ENCODE measurements at regions not wholly inside any gene's neighbourhood (a gene's known extent, or its start where the extent isn't known, plus 50 kb on each side); places are given as distances from the start of the nearest gene placed in this dataset.

GRCh38 chr7:50226145-50226544, 78.4 kb upstream of the IKZF1 start:
- CTCF ChIA-PET: interaction anchor here (0.6 kb wide), 1 partner anchor 182 kb away, joined by 4 read pairs; no protein-coding TSS in a partner anchor
- DNase-seq (ENCODE audit: low spot score): no peak
- no peak for TF ChIP-seq CTCF (conservative IDR thresholded peaks at IDR 0.05; ENCODE audit: low read depth)
- no peak overlapping the region for H3K27ac ChIP-seq
- POLR2A ChIA-PET (ENCODE audit: low non-redundant PET): no interaction called here

- no peak for TF ChIP-seq CTCF (conservative IDR thresholded peaks at IDR 0.05; ENCODE audit: low read depth)
- no peak overlapping the region for H3K27ac ChIP-seq
- CTCF ChIA-PET: no interaction called here
- POLR2A ChIA-PET (ENCODE audit: low non-redundant PET): no interaction called here
- no peak for DNase-seq (ENCODE audit: low spot score)
Observed at GRCh38 chr7:50221433-50221832, 83.1 kb upstream of the IKZF1 start.

- ChIA-PET CTCF (no interaction called here), POLR2A (ENCODE audit: low non-redundant PET) (no interaction called here)
- DNase-seq (ENCODE audit: low spot score): no peak
- TF ChIP-seq CTCF (conservative IDR thresholded peaks at IDR 0.05; ENCODE audit: low read depth): no peak
- H3K27ac ChIP-seq: no peak overlapping the region
Observed at GRCh38 chr7:50221028-50221427, 83.5 kb upstream of the IKZF1 start.

GRCh38 chr7:50220273-50220672, 84.2 kb upstream of the IKZF1 start:
- no peak overlapping the region for H3K27ac ChIP-seq
- no peak for DNase-seq (ENCODE audit: low spot score)
- POLR2A ChIA-PET (ENCODE audit: low non-redundant PET): no interaction called here
- CTCF ChIA-PET: no interaction called here
- TF ChIP-seq CTCF (conservative IDR thresholded peaks at IDR 0.05; ENCODE audit: low read depth): no peak

GRCh38 chr7:50217821-50218281, 86.7 kb upstream of the IKZF1 start:
- TF ChIP-seq CTCF (conservative IDR thresholded peaks at IDR 0.05; ENCODE audit: low read depth): no peak
- DNase-seq (ENCODE audit: low spot score): no peak
- CTCF ChIA-PET: no interaction called here
- H3K27ac ChIP-seq: no peak overlapping the region
- POLR2A ChIA-PET (ENCODE audit: low non-redundant PET): no interaction called here

- H3K27ac ChIP-seq: no peak overlapping the region
- DNase-seq (ENCODE audit: low spot score): no peak
- ChIA-PET POLR2A (ENCODE audit: low non-redundant PET) (no interaction called here), CTCF (no interaction called here)
- no peak for TF ChIP-seq CTCF (conservative IDR thresholded peaks at IDR 0.05; ENCODE audit: low read depth)
Observed at GRCh38 chr7:50217401-50217800, 87.1 kb upstream of the IKZF1 start.

GRCh38 chr7:50216626-50217025, 87.9 kb upstream of the IKZF1 start:
- no peak for TF ChIP-seq CTCF (conservative IDR thresholded peaks at IDR 0.05; ENCODE audit: low read depth)
- DNase-seq (ENCODE audit: low spot score): no peak
- CTCF ChIA-PET: no interaction called here
- no peak overlapping the region for H3K27ac ChIP-seq
- POLR2A ChIA-PET (ENCODE audit: low non-redundant PET): no interaction called here

Measured in RWPE1 (cell line).